ENCODE measurements at regions not wholly inside any gene's neighbourhood (a gene's known extent, or its start where the extent isn't known, plus 50 kb on each side); places are given as distances from the start of the nearest gene placed in this dataset.

DNA sequence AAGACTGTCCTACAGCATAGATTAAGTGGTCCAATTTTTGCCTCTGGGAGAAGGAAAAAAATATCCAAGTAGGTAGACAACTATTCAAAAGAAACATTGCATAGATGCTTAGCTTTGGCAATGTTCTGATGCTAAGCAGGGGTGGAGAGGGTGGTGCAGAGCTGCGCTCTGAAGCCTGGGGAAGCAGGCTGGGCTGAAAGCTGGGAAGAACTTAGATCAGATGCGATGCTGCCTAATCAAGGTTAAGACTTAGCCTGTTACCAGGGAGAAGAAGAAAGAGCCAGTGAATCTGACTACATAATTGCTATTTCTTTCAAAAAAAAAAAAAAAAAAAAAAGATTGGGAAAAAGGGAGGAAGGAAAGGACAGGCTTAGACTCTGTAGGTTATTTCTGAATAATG lies 89.0 kb upstream of the SCOC start:
- POLR2A ChIA-PET = no interaction called here
- CTCF ChIA-PET = no interaction called here

DNA sequence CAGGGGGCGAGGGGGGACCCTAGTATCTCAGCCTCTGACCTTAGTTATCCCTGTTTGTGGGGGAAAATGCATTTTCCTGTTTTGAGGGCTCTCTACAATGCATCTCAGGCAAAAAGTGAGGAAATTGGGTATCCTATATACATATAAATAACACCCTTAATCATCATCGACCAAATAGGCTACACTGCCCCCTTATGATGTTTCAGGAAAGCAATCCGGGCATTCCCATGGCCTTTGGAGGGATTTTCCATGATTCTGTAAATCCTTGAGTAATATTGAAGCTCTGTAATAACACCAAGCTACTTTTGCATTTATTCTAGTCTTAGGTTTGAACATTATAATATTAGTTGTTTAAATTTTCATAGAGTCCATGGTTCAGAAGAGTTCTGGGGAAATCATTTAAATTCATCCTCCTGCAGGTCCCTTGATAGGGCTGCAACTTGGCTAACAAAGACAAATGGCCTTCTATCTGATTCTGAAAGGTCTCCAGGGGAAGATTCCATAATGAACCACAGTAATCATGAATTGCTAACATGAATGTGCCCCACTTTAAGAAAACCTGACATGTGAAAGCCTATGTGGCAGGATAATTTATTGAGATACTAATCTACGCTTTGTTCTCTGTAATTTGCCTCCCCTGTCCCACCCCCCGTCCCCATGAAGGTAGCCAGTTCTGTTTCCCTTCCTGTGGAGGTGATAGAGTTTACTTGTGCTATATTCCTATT lies 91.5 kb upstream of the SCOC start:
- POLR2A ChIA-PET = no interaction called here
- CTCF ChIA-PET = no interaction called here

DNA sequence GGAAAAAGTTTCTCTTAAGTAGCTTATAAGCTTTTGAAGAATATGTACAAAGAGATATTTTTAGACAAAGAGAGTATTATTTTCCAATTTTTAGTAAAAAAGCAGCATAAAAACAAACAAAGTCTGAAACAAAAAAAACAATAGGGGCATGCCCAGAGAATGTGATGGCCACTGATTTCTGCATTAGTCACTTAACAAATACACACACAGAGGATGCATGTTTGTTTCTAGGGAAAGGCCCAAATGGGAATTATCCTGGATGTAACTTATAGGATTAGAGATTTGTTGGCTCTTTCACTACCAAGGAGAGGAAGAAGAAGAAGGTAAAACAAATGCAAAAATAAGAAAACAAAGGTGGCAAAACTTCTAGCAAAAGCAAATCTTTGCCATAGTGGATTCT lies 95.9 kb upstream of the SCOC start:
- ChIA-PET POLR2A (no interaction called here), CTCF (no interaction called here)

DNA sequence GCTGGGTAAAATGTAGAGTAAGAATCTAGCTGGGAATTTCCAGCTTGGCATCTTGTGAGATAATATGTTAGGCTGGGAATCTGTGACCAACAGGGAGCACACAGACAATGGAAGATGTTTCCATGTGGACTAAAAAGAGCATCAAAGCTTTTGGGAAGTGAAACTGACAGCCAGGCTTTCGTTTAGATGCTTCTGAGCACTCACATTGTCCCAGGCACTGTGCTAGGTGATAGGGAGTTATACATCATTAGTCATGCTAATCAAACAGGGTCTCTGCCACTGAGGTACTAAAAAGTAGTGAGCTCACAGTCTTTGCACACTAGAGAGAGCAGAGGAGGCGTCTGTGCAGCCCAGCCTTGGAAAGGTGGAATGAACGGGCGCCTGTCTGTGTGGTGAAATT lies 101.9 kb upstream of the SCOC start:
- CTCF ChIA-PET = no interaction called here
- POLR2A ChIA-PET = no interaction called here

DNA sequence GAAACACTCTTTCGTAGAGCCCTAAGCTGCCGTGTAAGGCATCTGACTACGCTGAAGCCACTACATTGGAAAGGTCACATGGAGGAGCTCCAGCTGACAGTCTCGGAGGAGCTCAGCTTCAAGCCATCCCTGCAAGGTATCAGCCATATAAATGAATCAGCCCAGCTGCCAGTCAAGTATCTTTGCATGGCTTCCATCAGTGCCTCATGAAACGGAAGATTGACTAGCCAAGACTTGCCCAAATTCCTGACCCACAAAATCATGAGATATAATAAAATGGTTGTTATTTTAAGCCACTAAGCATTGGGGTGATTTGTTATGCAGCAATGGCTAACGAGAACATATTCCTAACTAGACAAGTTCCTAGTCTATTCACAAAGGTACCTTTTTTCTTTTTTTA lies 104.1 kb upstream of the SCOC start:
- POLR2A ChIA-PET = no interaction called here

DNA sequence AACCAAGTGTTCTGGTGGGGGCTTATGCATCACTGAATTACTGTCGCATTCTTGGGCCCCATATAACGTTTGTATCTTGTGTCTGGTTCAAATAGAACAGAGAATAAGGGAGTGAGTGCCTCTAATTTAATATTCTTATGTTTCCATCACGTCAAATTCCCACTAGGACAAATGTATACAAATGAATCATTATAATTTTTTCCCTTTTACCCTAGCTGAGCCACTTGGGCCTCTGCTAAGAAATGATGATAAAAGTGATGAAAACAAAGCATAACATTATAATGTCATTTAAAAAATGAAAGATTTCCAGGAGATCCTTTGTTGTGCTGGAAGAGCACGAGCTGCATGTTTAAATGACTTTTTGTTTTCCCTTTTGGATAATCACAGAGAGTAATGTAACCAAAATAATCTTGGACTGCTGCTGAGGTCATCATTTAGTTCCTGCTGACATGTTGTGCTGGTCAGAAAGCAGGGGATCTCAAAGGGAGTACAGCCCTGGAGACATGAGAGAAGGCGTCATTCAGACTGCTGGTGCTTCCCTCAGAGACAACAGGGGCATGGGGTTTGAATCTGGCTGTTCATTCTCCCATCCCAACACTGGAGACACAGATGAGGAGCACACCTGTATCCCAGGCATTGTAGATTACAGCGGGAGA lies 105.1 kb upstream of the SCOC start:
- ChIA-PET POLR2A (no interaction called here), CTCF (interaction anchor here (1.4 kb wide), 1 partner anchor 45 kb away, joined by 3 read pairs; no protein-coding TSS in a partner anchor)

More for the DNA sequence above, 104.1 kb upstream of the SCOC start:
- CTCF ChIA-PET = no interaction called here

DNA sequence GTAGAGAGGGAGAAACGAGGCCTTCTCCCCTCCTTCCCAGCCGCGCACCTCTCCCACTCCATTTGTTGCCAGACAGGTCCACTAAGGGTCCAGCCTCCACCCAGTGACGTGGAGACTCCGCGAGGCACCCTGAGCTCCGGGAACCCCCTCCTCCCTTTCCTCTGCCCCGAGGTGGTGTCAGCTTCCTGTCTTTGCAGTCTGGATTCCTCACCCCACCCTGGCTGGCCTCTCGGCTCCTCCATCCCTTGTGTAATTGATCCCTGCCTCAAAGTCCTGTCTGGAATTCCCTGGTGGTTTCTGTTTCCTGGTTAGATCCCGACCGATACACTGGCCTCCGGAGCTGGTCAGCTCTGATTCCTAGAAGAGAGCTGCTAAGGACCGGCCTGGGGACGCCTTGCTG lies 105.9 kb upstream of the SCOC start:
- CTCF ChIA-PET = interaction anchor here (1.4 kb wide), 1 partner anchor 44 kb away, joined by 3 read pairs; no protein-coding TSS in a partner anchor
- POLR2A ChIA-PET = no interaction called here

DNA sequence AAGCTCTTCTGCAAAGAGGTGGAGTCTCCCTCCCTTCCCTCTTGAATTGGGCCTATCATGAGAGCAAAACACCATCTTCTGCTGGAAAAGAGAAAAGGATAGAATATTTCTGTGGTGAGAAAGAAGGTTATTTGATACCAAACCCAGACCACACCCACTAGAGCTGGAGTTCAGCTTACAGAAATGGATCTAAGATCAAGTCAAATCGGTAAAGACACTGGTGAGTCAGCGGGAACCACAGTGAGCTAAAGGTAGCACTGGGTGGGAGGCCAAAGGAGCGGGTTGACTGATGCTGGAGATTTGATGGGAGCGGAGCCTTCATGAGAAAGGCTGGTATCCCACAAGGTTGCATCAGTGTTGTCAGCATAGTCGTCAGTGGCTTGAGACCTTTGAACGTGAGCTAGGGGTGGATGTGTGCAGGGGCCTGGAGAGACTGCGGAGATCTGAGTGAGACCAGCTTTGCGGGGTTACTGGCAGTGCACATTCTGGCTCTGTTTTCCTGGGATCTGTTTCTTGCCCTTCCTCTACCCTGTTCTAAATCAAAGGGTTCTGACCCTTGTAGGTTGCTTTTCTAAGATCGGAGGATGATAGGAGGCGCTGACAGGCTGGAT lies 106.4 kb upstream of the SCOC start:
- POLR2A ChIA-PET = no interaction called here
- CTCF ChIA-PET = interaction anchor here (1.4 kb wide), 1 partner anchor 44 kb away, joined by 3 read pairs; no protein-coding TSS in a partner anchor

DNA sequence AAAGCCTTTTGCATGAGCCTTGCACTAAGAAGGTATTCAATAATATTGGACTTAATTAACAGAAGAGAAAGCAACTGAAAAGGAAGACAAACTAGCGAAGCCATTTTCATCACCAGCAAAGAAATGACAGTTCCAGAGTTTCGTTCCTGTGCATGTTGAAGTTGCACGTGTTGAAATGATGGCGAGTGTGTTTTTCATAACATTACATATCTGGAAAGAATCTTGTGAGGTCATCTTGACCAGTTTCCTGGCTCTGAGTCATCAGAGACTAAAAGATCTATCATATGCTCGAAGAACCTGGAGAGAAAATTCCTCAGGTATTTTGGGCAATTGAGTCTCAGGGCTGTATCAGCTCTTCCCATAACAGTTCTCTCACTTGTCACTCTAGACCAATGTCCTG lies 106.2 kb upstream of the MAML3 start:
- ChIA-PET CTCF (interaction anchor here (1.0 kb wide), 1 partner anchor 8 kb away, joined by 3 read pairs; no protein-coding TSS in a partner anchor), POLR2A (no interaction called here)

DNA sequence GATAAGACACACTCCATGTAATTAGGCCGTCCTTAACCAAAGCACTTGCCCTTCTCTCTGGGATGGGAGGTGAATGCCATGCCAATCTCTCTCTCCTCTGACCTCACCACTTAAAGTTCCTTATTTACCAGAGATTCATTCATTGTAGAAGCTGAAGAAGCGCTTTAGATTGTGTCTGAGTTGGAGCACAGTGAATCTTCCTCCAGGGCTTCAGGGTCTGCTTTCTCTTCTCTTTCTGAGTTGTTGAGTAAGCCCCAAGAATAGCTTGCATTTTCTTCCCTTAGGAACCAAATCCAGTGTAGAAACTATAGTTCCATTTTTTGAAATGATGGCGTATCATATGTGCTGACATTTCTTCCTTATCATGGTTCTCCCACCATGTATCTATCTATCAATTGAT lies 104.5 kb upstream of the MAML3 start:
- ChIA-PET POLR2A (no interaction called here), CTCF (no interaction called here)

DNA sequence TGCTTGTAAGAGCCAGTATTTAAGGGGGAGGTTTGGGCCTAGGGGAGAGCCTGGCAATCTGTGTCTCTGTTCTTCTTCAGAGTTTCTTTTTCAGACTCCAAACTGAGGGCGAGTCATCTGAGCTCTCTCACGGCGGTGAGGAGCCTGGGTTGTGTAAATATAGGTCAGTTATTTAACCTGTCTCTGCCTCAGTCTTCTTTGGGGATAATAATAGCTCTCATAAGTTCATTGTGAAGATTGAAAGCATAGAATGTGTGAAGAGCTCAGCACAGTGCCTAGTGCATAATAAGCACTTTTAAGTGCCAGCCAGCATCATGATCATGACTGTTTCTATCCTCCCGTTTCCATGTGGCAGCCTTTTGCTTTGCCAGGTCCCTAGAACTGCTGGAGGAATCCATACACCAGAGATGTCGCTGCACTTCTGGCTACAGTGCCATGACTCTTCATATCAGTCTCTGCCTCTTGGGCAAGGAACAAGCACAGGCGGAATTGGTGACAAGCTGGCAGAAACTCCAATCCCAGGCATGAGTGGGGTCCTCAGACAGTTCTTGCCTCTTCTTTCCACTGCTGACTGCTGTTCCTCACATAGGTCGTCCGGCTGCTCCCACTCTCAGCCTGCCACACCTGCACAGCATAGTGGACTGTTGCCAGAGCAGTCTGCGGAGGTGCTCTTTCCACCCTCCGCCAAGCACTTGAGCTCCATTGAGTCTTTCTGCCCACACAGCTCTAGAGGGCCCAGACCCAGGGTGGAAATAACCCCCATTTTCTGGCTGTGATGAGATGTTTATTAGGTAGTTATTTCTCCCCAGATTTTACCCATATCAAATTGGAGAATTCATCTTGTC lies 103.7 kb upstream of the MAML3 start:
- ChIA-PET CTCF (no interaction called here), POLR2A (no interaction called here)

DNA sequence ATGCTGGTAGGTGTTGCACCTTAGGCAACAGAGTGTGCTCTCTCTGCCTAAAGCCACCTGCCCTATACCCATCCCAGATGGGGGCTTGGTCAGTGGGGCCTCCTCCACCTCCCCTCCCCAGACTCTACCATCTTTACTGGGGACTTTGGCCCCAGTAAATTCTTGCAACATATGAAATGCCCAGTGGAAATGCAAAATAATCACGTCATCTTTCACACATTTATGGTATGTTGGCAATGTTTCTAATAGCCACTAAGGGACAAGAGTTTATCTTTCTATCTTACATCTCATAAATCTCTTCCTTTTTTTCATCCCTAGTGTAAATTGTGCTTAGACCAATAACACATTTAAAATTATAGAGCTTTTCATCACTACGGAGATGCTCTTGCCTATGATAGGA lies 103.0 kb upstream of the MAML3 start:
- ChIA-PET CTCF (no interaction called here), POLR2A (no interaction called here)

DNA sequence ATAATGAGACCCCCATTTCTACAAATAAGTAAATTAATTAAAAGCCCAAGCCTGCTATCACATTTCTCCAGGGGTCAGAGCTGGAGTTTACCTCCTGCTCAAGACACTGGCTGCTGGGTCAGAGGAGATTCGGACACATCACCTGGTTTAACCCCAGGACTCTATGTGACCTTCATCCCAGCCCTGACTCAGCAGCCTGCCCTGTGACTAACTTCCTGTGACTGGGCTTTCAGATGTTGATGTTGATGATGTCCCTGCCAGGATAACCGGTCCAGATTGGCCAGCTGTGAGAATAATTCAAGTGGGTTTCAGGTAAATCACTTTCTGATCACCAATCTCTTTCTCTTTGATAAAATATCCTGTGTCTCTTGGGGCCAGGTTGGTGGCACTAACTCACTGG lies 102.4 kb upstream of the MAML3 start:
- POLR2A ChIA-PET = no interaction called here
- CTCF ChIA-PET = no interaction called here

DNA sequence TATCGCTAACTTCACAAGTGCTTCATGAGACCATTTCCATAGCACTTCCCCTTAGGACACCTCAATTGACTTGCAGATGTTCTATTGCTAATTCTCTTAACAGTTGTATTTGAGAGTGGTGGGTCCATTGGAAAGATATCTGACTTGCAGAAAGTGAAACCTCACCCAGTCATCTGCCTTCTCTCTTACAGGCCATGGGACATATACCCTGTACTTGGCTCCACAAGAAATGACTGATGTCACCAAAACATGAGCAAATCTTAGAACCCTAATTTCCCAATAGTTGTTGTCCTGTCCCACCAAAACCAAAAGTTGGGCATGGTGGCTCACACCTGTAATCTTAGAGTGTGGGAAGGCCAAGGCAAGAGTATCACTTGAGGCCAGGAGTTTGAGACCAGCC lies 101.9 kb upstream of the MAML3 start:
- ChIA-PET CTCF (no interaction called here), POLR2A (no interaction called here)

DNA sequence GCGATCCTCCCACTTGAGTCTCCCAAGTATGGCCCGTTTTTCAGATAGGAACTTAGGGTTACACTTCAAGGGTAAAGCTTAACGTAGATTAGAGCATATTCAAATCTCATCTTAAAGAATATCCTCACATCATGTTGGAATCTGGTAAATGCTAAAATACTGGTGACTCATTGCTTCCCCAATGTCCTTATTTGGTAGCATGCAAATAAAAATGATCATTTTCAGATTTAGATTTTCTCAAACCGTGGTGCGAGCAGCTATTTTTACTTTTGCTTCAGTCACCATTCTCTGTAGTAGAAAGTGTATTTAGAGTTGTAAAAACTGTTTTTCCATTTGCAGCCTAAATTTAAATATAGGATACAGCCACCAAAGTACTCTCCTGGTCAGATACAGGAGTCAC lies 101.5 kb upstream of the MAML3 start:
- ChIA-PET CTCF (no interaction called here), POLR2A (no interaction called here)

DNA sequence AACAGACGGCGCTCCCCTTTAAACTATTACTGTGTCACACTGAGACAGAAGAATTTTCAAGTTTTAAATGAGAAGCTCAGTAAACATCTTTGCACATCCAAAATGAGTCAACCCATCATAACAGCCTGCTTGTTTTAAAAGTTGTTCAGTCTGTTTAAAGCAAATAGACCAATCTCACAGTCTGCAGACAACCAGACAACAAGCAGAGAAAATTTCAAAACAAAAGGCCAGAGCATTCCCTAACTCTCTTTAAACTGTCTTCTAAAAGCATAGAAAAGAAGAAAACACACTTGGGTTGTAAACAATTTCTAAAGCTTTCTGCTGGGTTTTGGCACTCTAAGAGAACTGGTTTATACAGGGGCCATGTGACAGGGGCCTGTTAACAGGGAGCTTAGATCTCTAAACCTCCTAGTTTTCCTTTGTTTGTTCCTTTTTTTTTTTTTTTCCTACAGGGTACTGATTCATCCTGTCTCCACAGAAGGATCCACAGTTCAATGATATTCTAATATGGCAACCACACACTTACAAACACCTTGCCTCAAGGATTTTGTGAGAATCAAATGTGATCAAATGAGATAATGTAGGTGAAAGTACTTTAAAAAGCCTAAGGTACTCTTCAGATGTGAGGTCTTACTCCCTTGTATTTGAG lies 100.8 kb upstream of the MAML3 start:
- POLR2A ChIA-PET = interaction anchor here (0.6 kb wide), 1 partner anchor 24 kb away, joined by 3 read pairs; no protein-coding TSS in a partner anchor
- CTCF ChIA-PET = no interaction called here

DNA sequence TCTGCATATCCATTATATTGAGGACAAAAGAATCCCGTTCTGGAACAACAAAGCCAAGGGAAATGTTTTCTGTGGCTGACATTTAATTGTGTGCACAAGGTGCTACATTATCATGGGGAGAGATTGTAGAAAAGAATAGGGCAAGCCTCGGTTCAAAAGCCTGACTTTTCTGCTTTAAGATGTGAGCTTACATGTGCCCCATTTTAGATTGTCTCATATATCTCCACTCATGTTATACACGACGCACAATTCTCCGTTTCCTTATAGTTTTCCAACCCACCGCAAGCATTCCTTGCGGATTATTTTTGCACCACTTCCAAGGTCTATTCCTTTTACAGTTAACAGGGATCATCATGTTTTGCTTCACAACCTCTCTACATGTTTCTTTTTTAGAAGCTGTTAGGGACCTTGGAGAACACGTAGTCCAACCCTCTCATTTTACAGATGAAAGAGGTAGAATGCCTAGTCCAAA lies 99.6 kb upstream of the MAML3 start:
- ChIA-PET POLR2A (interaction anchor here (0.5 kb wide), 1 partner anchor 266 kb away, joined by 9 read pairs; no protein-coding TSS in a partner anchor), CTCF (interaction anchor here (0.6 to 2.2 kb wide), 9 partner anchors 8 to 242 kb away, joined by 3 to 5 read pairs (median 4); no protein-coding TSS in a partner anchor)

DNA sequence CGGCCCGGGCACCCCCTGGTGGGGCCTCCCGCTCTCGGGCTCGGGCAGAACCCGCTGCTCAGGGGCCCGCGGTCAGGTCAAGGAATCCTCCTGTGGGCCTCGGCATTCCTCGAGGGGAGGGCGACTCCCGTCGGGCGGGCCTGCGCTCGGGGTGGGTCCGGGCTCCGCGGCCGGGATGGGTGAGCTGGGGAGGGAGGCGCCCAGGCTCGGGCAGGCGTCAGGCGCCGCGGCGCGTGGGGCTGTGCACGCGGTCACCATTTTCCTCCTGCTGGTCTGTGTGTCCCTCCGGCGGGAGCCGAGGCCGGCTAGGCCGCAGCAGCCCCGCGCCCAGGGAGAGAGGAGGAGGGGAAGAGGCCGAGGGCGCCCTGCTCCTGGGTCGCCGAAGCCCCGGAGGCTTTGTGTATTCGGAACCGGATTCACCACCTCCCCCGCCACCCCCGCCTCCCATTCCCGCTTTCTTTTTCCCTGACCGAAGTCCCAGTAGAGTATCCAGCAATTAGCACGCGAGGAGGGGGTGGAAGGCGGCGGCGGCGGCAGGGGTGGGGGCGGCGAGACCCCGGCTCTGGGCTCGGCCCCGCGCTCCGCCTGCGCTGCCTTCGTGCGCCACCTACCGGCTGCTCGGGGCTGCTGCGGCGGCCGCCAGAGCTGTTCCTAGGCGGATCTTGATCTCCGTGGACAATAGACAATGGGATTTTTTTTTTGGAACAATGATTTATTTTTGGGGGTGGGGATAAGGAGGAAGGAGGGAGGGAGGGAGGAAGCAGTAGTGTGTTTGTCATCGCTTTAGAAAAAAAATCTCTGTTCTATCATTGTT lies 99.0 kb upstream of the MAML3 start:
- ChIA-PET POLR2A (interaction anchor here (0.5 to 0.6 kb wide), 2 partner anchors 120 to 265 kb away, joined by 7 to 9 read pairs; no protein-coding TSS in a partner anchor), CTCF (interaction anchor here (0.6 to 2.2 kb wide), 11 partner anchors 8 to 649 kb away, joined by 3 to 5 read pairs (median 3); no protein-coding TSS in a partner anchor)
